ENCODE measurements at regions not wholly inside any gene's neighbourhood (a gene's known extent, or its start where the extent isn't known, plus 50 kb on each side); places are given as distances from the start of the nearest gene placed in this dataset.

GRCh38 chr13:18953139-18953930, 228.3 kb downstream of the TUBA3C start:
- no peak overlapping the region for H3K27ac ChIP-seq
- TF ChIP-seq CTCF (IDR thresholded peaks at IDR 0.05) = no peak
- TF ChIP-seq ZFX (IDR thresholded peaks at IDR 0.05; ENCODE audit: borderline replicate concordance) = no peak

- H3K27ac ChIP-seq = no peak overlapping the region
- TF ChIP-seq CTCF (IDR thresholded peaks at IDR 0.05) = no peak
- TF ChIP-seq ZFX (IDR thresholded peaks at IDR 0.05; ENCODE audit: borderline replicate concordance) = no peak
Measured at GRCh38 chr13:18952225-18953016, 229.2 kb downstream of the TUBA3C start.

GRCh38 chr13:18951412-18951811, 230.2 kb downstream of the TUBA3C start:
- TF ChIP-seq CTCF (IDR thresholded peaks at IDR 0.05) (no peak), ZFX (IDR thresholded peaks at IDR 0.05; ENCODE audit: borderline replicate concordance) (no peak)
- no peak overlapping the region for H3K27ac ChIP-seq

GRCh38 chr13:18949970-18950369, 231.7 kb downstream of the TUBA3C start:
- H3K27ac ChIP-seq = no peak overlapping the region
- TF ChIP-seq ZFX (IDR thresholded peaks at IDR 0.05; ENCODE audit: borderline replicate concordance) = no peak
- no peak for TF ChIP-seq CTCF (IDR thresholded peaks at IDR 0.05)

GRCh38 chr13:18949489-18949761, 232.2 kb downstream of the TUBA3C start:
- H3K27ac ChIP-seq = no peak overlapping the region
- TF ChIP-seq CTCF (IDR thresholded peaks at IDR 0.05) (no peak), ZFX (IDR thresholded peaks at IDR 0.05; ENCODE audit: borderline replicate concordance) (no peak)

- TF ChIP-seq ZFX (IDR thresholded peaks at IDR 0.05; ENCODE audit: borderline replicate concordance) (no peak), CTCF (IDR thresholded peaks at IDR 0.05) (no peak)
- H3K27ac ChIP-seq = no peak overlapping the region
Measured at GRCh38 chr13:18948664-18949488, 232.7 kb downstream of the TUBA3C start.

Measured in 22Rv1 (cell line).